ENCODE measurements at regions not wholly inside any gene's neighbourhood (a gene's known extent, or its start where the extent isn't known, plus 50 kb on each side); places are given as distances from the start of the nearest gene placed in this dataset.

GRCh38 chr2:217079165-217079564 is 219.3 kb upstream of the TNP1 start:
- H3K4me1 Mint-ChIP-seq: no peaks in the 10 kb centered on the region
- Histone ChIP-seq H3K79me2 (ENCODE audit: control insufficient read depth, insufficient read depth, low read length) (no peaks in the 10 kb centered on the region), H3K9ac (ENCODE audit: low read length) (no peak overlapping the region), H4K20me1 (ENCODE audit: control insufficient read depth, insufficient read depth, low read length, poor library complexity, severe bottlenecking) (no peaks in the 10 kb centered on the region), H3K4me3 (ENCODE audit: control extremely low read depth in 1 of 5, extremely low read depth in 1 of 5, insufficient read depth in 1 of 5, low read depth in 2 of 5, low read length in 4 of 5) (no peak overlapping the region), H3K27me3 (replicated peaks in 1 of 4; ENCODE audit: control extremely low read depth in 1 of 4, control insufficient read depth in 3 of 4, insufficient read depth in 4 of 4, low read length in 3 of 4) (peaks cover 0 to 3% (median 0%) of the 10 kb centered on the region in 4 experiments), H3K4me1 (ENCODE audit: control insufficient read depth in 2 of 2, insufficient read depth in 2 of 2, low read length in 2 of 2) (no peaks in the 10 kb centered on the region), H2AFZ (ENCODE audit: insufficient read depth, low read depth, low read length, poor library complexity, severe bottlenecking) (no peak overlapping the region), H3K27ac (ENCODE audit: low read length in 2 of 2) (no peak overlapping the region), H3K4me2 (replicated peaks; ENCODE audit: low read depth, low read length, poor library complexity, severe bottlenecking) (no peak overlapping the region), H3K9me3 (ENCODE audit: control extremely low read depth in 1 of 3, control insufficient read depth in 2 of 3, insufficient read depth in 1 of 3, low read length in 2 of 3) (peaks cover 0 to 3% (median 0%) of the 10 kb centered on the region in 3 donors), H3K36me3 (replicated peaks in 1 of 2; ENCODE audit: control extremely low read depth in 1 of 2, control insufficient read depth in 1 of 2, extremely low read depth in 1 of 2, insufficient read depth in 2 of 2, low read length in 1 of 2) (no peaks in the 10 kb centered on the region)
- H3K4me3 Mint-ChIP-seq: no peak overlapping the region
- TF ChIP-seq CTCF (IDR thresholded peaks at IDR 0.05) (no peak), EZH2 (IDR thresholded peaks at IDR 0.05; ENCODE audit: borderline replicate concordance, insufficient read depth, low read depth, low read length, poor library complexity, severe bottlenecking) (no peak)
- ATAC-seq (ENCODE audit: low read depth) (no peak), DNase-seq (no peak)
- WGBS (ENCODE audit: insufficient coverage): 100% methylated on average over 1 of the region's 1 CpG
- peaks cover 19% of the 10 kb centered on the region for H3K27me3 Mint-ChIP-seq
- CTCF ChIA-PET: no interaction called here
- intact Hi-C loops (cut with micrococcal nuclease): no loop called here
- H3K9me3 Mint-ChIP-seq (ENCODE audit: insufficient read depth): no peaks in the 10 kb centered on the region
- H3K27ac Mint-ChIP-seq: no peak overlapping the region
- POLR2A ChIA-PET: no interaction called here

- H4K20me1 ChIP-seq (ENCODE audit: control insufficient read depth, insufficient read depth, low read length, poor library complexity, severe bottlenecking): no peaks in the 10 kb centered on the region
- no peaks in the 10 kb centered on the region for H3K4me1 Mint-ChIP-seq
- peaks cover 13% of the 10 kb centered on the region for H3K27me3 Mint-ChIP-seq
- intact Hi-C loops (cut with micrococcal nuclease): no loop called here
- ATAC-seq (ENCODE audit: low read depth) (no peak), DNase-seq (no peak)
- no peak overlapping the region for H3K4me2 ChIP-seq (replicated peaks; ENCODE audit: low read depth, low read length, poor library complexity, severe bottlenecking)
- no peaks in the 10 kb centered on the region for H3K79me2 ChIP-seq (ENCODE audit: control insufficient read depth, insufficient read depth, low read length)
- H2AFZ ChIP-seq (ENCODE audit: insufficient read depth, low read depth, low read length, poor library complexity, severe bottlenecking): no peak overlapping the region
- no peak overlapping the region for H3K4me3 ChIP-seq (ENCODE audit: control extremely low read depth in 1 of 5, extremely low read depth in 1 of 5, insufficient read depth in 1 of 5, low read depth in 2 of 5, low read length in 4 of 5)
- peaks cover 0 to 3% (median 0%) of the 10 kb centered on the region in 4 experiments for H3K27me3 ChIP-seq (replicated peaks in 1 of 4; ENCODE audit: control extremely low read depth in 1 of 4, control insufficient read depth in 3 of 4, insufficient read depth in 4 of 4, low read length in 3 of 4)
- H3K27ac ChIP-seq (ENCODE audit: low read length in 2 of 2): no peak overlapping the region
- H3K9me3 Mint-ChIP-seq (ENCODE audit: insufficient read depth): no peaks in the 10 kb centered on the region
- peaks cover 0 to 3% (median 0%) of the 10 kb centered on the region in 3 donors for H3K9me3 ChIP-seq (ENCODE audit: control extremely low read depth in 1 of 3, control insufficient read depth in 2 of 3, insufficient read depth in 1 of 3, low read length in 2 of 3)
- TF ChIP-seq EZH2 (IDR thresholded peaks at IDR 0.05; ENCODE audit: borderline replicate concordance, insufficient read depth, low read depth, low read length, poor library complexity, severe bottlenecking) (no peak), CTCF (IDR thresholded peaks at IDR 0.05) (no peak)
- no peak overlapping the region for H3K9ac ChIP-seq (ENCODE audit: low read length)
- ChIA-PET POLR2A (no interaction called here), CTCF (no interaction called here)
- no peak overlapping the region for H3K27ac Mint-ChIP-seq
- H3K36me3 ChIP-seq (replicated peaks in 1 of 2; ENCODE audit: control extremely low read depth in 1 of 2, control insufficient read depth in 1 of 2, extremely low read depth in 1 of 2, insufficient read depth in 2 of 2, low read length in 1 of 2): no peaks in the 10 kb centered on the region
- no peaks in the 10 kb centered on the region for H3K4me1 ChIP-seq (ENCODE audit: control insufficient read depth in 2 of 2, insufficient read depth in 2 of 2, low read length in 2 of 2)
- no peak overlapping the region for H3K4me3 Mint-ChIP-seq
- WGBS (ENCODE audit: insufficient coverage): no CpG with 5 or more reads among the region's 1 CpG
These were observed 218.1 kb upstream of the TNP1 start for GRCh38 chr2:217077831-217078407.
